ENCODE measurements at regions not wholly inside any gene's neighbourhood (a gene's known extent, or its start where the extent isn't known, plus 50 kb on each side); places are given as distances from the start of the nearest gene placed in this dataset.

DNA sequence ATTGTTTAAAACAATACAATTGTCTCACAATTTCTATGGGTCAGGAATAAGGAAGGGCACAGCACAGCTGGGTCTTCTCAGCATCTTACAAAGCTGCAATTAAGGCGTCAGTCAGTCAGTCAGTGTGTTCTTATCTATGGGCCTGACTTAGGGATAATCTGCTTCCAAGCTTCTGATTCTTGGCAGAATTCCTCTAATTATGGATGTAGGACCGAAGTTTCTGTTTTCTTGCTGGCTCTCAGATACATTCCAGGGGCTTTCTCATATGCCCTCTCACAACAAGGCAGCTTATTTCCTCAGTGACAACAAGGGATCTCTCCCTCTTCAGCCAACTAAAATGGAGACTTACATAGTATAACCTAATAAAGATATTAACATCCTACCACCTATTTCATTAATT lies 1925.3 kb upstream of the ACO1 start:
- TF ChIP-seq CTCF (IDR thresholded peaks at IDR 0.05; ENCODE audit: borderline replicate concordance, insufficient read depth, low read depth, low read length): no peak
- H3K4me3 ChIP-seq (ENCODE audit: low read depth, low read length): no peak overlapping the region

DNA sequence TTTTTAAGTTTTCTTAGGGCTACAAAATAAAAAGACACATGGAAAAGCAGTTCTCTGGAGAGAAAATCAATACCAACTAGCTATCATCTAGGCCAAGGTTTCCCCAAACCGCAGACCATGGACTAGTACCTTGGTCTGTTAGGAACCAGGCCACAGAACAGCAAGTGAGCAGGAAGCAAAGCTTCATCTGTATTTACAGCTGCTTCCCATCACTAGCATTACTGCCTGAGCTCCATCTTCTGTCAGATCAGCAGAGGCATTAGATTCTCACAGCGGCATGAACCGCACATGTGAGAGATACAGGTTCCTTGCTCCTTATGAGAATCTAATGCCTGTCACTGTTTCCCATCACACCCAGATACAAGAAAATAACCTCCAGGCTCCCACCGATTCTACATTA lies 1907.6 kb upstream of the ACO1 start:
- no peak overlapping the region for H3K4me3 ChIP-seq (ENCODE audit: low read depth, low read length)
- no peak for TF ChIP-seq CTCF (IDR thresholded peaks at IDR 0.05; ENCODE audit: borderline replicate concordance, insufficient read depth, low read depth, low read length)

GRCh38 chr9:30478684-30479083 lies 1905.8 kb upstream of the ACO1 start:
- no peak for TF ChIP-seq CTCF (IDR thresholded peaks at IDR 0.05; ENCODE audit: borderline replicate concordance, insufficient read depth, low read depth, low read length)
- no peak overlapping the region for H3K4me3 ChIP-seq (ENCODE audit: low read depth, low read length)

DNA sequence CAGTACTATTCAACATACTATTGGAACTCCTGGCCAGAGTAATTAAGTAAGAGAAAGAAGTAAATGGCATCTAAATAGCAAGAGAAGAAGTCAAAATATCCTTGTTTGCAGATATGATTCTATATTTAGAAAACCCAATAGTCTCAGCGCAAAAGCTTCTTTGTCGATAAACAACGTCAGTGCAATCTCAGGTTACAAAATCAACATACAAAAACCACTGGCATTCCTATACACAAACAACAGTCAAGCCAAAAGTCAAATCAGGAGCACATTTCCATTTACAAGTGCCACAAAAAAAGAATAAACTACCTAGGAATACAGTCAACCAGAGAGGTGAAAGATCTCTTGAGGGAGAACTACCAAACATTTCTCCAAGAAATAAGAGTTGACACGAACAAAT lies 1901.9 kb upstream of the ACO1 start:
- no peak for TF ChIP-seq CTCF (IDR thresholded peaks at IDR 0.05; ENCODE audit: borderline replicate concordance, insufficient read depth, low read depth, low read length)
- H3K4me3 ChIP-seq (ENCODE audit: low read depth, low read length): no peak overlapping the region

GRCh38 chr9:30484690-30485089 lies 1899.8 kb upstream of the ACO1 start:
- TF ChIP-seq CTCF (IDR thresholded peaks at IDR 0.05; ENCODE audit: borderline replicate concordance, insufficient read depth, low read depth, low read length): no peak
- no peak overlapping the region for H3K4me3 ChIP-seq (ENCODE audit: low read depth, low read length)

- no peak for TF ChIP-seq CTCF (IDR thresholded peaks at IDR 0.05; ENCODE audit: borderline replicate concordance, insufficient read depth, low read depth, low read length)
These were observed 1879.9 kb upstream of the ACO1 start for GRCh38 chr9:30504502-30504905.

GRCh38 chr9:30505311-30505710 lies 1879.1 kb upstream of the ACO1 start:
- TF ChIP-seq CTCF (IDR thresholded peaks at IDR 0.05; ENCODE audit: borderline replicate concordance, insufficient read depth, low read depth, low read length): no peak
- H3K4me3 ChIP-seq (ENCODE audit: low read depth, low read length): no peak overlapping the region

More at GRCh38 chr9:30504502-30504905, 1879.9 kb upstream of the ACO1 start:
- no peak overlapping the region for H3K4me3 ChIP-seq (ENCODE audit: low read depth, low read length)

All from GM12875 (cell line).